Amniotic stem cell (primary cell): ENCODE measurements at regions not wholly inside any gene's neighbourhood (a gene's known extent, or its start where the extent isn't known, plus 50 kb on each side); places are given as distances from the start of the nearest gene placed in this dataset.
A peak's percentile ranks its signal among the peaks of the same experiment; 100 is the strongest.
"Not testable (repeated sequence)": the region's sequence is repeated elsewhere in the genome, so short reads cannot be mapped to it uniquely, and the experiment has no call there.

Experiments used
- DNase-seq: peaks from one replicate; lab custom pipeline; 2025; lab: John Stamatoyannopoulos, UW

GRCh38 chr2:189309331-189309730, 129.8 kb upstream of the COL5A2 start:
- no peak for DNase-seq

- no peak for DNase-seq
Measured at GRCh38 chr2:189312211-189312610, 129.1 kb upstream of the WDR75 start.

DNA sequence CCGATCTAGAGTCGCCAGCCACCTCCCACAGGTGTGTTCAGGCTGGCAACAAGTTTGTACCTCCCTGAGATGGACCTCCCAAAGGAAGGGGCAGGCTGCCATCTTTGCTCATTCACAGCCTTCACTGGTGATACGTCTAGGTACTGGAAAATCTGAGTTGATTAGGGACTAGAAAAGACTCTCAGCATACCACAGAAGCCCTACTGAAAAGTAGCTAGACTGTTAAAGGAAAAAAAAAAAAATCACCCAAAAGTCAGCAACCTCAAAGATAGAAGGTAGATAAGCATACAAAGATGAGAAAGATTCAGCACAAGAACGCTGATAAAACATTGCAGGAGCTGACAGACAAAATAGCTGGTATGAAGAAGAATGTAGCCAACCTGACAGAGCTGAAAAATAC, 128.6 kb upstream of the WDR75 start:
- DNase-seq = no peak

DNA sequence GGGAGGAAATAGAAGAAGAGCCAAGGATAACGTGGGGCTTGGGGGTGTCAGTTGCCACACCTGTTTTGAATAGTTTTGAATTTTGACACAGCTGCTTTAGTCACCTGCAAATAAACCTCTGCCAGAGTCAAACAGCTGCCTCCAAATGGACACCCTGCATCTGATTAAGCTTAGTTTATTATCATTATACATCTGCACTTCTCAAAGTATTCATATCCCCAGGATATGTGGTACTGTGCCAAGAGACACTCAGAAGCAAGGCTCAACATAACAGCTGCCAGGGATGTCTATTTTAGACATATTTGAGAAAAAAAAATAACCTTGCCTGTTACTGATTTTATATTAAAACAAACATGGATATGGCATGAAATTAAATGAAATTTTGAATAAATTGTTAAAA, 122.5 kb upstream of the WDR75 start:
- DNase-seq = no peak

- DNase-seq = not testable (repeated sequence)
Measured at GRCh38 chr2:189319424-189319823, 121.8 kb upstream of the WDR75 start.

DNA sequence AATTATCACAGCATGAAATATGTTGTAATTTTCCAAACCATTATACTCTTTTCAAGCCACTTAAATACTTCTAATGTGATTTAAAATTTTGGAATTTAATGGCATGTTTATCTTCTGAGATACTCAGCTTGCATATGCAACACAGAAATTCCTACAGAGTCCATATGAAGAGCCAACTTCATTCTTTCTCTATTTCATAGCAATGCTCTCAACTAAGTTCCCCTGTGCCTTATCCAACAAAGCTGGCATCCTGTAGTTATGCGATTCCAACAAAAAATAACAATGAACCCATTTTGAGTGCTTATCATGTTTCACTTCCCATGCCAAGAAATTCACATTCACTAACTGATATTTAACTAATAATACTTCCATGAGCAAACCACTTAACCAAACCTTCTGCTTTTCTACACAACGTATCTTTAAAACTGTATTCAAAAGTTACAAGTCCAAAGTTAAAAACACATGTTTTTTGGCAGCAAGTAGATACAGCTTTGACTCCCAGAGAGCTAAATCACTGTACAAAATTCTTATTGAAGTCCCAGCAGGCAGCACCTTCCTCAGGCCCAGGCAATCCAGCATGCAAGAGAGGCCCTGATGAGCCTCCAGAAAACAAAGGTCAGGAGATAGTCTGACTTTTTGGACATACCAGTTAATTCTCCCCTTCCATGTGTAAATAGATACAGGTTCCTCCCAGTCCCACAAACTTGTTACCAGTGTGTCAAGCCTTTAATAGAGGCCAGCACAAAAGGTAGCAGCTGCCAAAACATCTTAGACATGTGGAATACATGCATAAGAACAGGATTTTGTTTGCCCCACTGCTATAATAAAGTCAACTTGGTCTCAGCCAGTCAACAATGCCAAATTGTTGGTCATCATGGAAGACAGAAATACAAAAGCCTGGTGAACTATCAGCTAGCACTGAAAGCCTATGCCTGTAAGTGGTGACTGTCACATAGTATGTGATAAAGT, 113.1 kb upstream of the WDR75 start:
- no peak for DNase-seq

- no peak for DNase-seq
Measured at GRCh38 chr2:189328848-189329245, 112.4 kb upstream of the WDR75 start.

GRCh38 chr2:189336276-189336975, 104.8 kb upstream of the WDR75 start:
- DNase-seq = no peak

GRCh38 chr2:189337656-189338055, 103.6 kb upstream of the WDR75 start:
- no peak for DNase-seq

- no peak for DNase-seq
Measured at GRCh38 chr2:189338115-189338514, 103.2 kb upstream of the WDR75 start.

GRCh38 chr2:189341077-189341476, 100.2 kb upstream of the WDR75 start:
- no peak for DNase-seq

- DNase-seq = no peak
Measured at GRCh38 chr2:189344043-189344442, 97.2 kb upstream of the WDR75 start.

GRCh38 chr2:189347540-189347939, 93.7 kb upstream of the WDR75 start:
- DNase-seq = peak; percentile 82

DNA sequence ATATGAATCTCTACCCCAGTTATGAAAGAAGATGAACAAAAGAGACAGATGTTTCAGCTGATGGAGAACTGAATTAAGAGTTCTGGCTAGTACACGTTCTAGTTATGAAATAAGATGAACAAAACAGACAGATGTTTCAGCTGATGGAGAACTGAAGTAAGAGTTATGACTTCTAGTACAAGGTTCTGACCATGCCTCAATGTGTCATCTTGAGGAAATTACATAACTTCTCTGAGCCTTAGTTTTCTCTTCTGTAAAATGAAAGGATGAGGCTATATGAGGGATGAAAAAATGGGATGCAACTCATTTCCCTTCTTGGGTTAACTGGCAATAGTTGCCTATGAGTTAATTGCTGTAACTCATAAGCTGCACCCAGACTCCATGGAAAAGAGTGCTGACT, 92.9 kb upstream of the WDR75 start:
- DNase-seq = no peak

GRCh38 chr2:189350540-189351209, 90.6 kb upstream of the WDR75 start:
- DNase-seq = peak; percentile 73

- not testable (repeated sequence) for DNase-seq
Measured at GRCh38 chr2:189351933-189352332, 89.3 kb upstream of the WDR75 start.

DNA sequence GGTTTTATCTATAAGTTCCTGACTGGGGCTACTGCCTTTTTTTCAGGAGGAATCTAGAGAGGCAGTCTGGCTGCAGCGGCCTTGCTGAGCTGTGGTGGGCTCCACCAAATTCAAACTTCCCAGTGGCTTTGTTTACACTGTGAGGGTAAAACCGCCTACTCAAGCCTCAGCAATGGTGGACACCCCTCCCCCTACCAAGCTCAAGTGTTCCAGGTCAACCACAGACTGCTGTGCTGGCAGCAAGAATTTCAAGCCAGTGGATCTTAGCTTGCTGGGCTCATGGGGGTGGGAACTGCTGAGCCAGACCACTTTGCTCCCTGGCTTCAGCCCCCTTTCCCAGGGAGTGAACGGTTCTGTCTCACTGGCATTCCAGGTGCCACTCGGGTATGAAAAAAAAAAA, 83.9 kb upstream of the WDR75 start:
- DNase-seq = not testable (repeated sequence)

DNA sequence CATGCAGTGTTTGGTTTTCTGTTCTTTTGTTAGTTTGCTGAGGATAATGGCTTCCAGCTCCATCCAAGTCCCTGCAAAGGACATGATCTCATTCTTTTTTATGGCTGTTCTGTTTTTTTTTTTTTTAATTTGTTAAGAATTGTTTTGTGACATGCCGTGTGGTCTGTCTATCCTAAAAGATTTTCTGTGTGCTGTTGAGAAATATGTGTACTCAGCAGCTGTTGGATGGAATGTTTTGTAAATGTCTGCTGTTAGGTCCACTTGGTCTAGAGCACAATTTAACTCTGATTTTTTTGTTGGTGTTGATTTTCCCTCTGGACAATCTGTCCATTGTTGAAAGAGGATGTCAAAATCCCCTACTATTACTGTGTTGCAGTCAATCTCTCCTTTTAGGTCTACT, 80.4 kb upstream of the WDR75 start:
- no peak for DNase-seq

- DNase-seq = no peak
Measured at GRCh38 chr2:189362283-189362682, 79.0 kb upstream of the WDR75 start.

DNA sequence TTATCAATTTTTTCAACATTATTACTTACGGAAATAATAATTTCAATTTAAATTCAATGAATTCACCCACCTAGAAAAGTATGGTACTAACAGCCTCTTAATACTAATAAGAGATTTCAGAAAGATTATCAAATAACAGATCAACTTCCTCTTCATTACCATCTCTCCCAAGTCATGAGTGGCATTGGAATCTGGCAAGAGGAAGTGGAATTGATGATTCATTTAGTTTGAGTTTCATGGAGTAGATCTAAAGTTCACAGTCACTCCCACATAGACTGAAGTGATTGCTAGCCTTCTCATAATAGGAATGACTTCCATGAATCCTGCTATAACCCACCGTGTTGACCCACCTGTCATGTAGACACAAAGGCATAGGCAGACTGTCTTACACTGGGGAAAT, 77.7 kb upstream of the WDR75 start:
- no peak for DNase-seq

DNA sequence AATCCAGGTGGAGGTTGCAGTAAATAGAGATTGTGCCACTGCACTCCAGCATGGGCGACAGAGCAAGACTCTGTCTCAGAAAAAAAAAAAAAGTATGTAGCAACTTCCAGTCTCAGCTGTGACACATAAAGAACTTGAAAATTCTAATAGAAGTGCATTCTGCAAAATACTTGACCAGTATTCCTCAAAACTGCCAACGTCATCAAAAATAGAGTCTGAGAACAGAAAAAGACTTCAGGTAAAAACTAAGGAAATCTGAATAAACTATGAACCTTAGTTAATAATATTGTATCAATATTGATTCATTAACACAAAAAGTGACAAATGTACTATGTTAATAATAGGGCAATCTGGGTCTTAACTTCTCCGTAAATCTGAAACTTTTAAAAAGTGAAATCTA, 76.7 kb upstream of the WDR75 start:
- no peak for DNase-seq

- no peak for DNase-seq
Measured at GRCh38 chr2:189366349-189366748, 74.9 kb upstream of the WDR75 start.

GRCh38 chr2:189367343-189367742, 73.9 kb upstream of the WDR75 start:
- DNase-seq = no peak
